BJ (cell line): ENCODE measurements at regions not wholly inside any gene's neighbourhood (a gene's known extent, or its start where the extent isn't known, plus 50 kb on each side); places are given as distances from the start of the nearest gene placed in this dataset.

Experiments
- CTCF ChIA-PET: fragments of 350-600 bp; formaldehyde crosslinking; extraction: SDS; loops from one replicate; lab custom pipeline; 2021; ENCODE audit warnings: antibody characterized with exemption, inconsistent platforms; lab: Yijun Ruan, JAX
- POLR2A ChIA-PET: fragments of 300-600 bp; sonication (Branson Sonifier 250); formaldehyde crosslinking; extraction: SDS; loops from one replicate; lab custom pipeline; 2021; ENCODE audit warnings: antibody characterized with exemption; lab: Charles Lee
- DNase-seq: peaks from one replicate; pipeline ENCODE4 v3.0.0-alpha.2; 2011; ENCODE audit warnings: low read depth
- H3K27me3 ChIP-seq: 2 replicates; pipeline ENCODE4 v1.6.0; 2011; ENCODE audit warnings: low read length; ENCODE audit not compliant: control insufficient read depth, insufficient read depth
- H3K36me3 ChIP-seq: 2 replicates; pipeline ENCODE4 v1.5.1; 2011; ENCODE audit warnings: low read length; ENCODE audit not compliant: control insufficient read depth, insufficient read depth
- H3K4me3 ChIP-seq: 2 replicates; pipeline ENCODE4 v1.5.1; 2011; ENCODE audit warnings: low read depth, mild to moderate bottlenecking, control low read depth, low read length
- TF ChIP-seq, protein P1 (sequence below): IDR thresholded peaks from 2 replicates; pipeline ENCODE4 v1.5.1; 2011; ENCODE audit warnings: low read depth, mild to moderate bottlenecking, control low read depth, inconsistent platforms, low read length, moderate library complexity; ENCODE audit not compliant: insufficient read depth

DNA sequence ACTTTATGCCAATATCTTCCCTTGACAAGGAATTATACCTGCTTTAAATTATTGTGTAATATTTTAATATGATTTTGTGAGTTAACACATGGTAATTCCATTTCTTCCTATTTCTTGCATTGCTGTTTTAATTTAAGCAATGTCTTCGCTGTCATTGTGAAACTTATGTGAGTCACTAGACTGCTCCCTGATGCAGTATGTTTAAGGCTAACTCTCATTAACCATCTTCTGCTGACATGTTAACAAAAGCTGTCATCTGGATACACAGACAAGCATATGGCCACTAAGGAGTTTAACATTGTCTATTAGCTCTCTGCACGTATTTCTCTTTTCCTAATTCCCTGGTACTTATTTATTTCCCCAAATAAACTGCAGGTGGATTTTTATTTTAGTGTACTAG lies 980.8 kb upstream of the CTNND2 start:
- CTCF ChIA-PET: no interaction called here

GRCh38 chr5:12883395-12883794 lies 979.1 kb upstream of the CTNND2 start:
- H3K4me3 ChIP-seq: no peak overlapping the region

More for the DNA sequence above, 980.8 kb upstream of the CTNND2 start:
- DNase-seq: no peak
- no peaks in the 10 kb centered on the region for H3K36me3 ChIP-seq
- H3K4me3 ChIP-seq: no peak overlapping the region
- POLR2A ChIA-PET: no interaction called here
- no peaks in the 10 kb centered on the region for H3K27me3 ChIP-seq
- TF ChIP-seq, protein P1, sequence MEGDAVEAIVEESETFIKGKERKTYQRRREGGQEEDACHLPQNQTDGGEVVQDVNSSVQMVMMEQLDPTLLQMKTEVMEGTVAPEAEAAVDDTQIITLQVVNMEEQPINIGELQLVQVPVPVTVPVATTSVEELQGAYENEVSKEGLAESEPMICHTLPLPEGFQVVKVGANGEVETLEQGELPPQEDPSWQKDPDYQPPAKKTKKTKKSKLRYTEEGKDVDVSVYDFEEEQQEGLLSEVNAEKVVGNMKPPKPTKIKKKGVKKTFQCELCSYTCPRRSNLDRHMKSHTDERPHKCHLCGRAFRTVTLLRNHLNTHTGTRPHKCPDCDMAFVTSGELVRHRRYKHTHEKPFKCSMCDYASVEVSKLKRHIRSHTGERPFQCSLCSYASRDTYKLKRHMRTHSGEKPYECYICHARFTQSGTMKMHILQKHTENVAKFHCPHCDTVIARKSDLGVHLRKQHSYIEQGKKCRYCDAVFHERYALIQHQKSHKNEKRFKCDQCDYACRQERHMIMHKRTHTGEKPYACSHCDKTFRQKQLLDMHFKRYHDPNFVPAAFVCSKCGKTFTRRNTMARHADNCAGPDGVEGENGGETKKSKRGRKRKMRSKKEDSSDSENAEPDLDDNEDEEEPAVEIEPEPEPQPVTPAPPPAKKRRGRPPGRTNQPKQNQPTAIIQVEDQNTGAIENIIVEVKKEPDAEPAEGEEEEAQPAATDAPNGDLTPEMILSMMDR: no peak

DNA sequence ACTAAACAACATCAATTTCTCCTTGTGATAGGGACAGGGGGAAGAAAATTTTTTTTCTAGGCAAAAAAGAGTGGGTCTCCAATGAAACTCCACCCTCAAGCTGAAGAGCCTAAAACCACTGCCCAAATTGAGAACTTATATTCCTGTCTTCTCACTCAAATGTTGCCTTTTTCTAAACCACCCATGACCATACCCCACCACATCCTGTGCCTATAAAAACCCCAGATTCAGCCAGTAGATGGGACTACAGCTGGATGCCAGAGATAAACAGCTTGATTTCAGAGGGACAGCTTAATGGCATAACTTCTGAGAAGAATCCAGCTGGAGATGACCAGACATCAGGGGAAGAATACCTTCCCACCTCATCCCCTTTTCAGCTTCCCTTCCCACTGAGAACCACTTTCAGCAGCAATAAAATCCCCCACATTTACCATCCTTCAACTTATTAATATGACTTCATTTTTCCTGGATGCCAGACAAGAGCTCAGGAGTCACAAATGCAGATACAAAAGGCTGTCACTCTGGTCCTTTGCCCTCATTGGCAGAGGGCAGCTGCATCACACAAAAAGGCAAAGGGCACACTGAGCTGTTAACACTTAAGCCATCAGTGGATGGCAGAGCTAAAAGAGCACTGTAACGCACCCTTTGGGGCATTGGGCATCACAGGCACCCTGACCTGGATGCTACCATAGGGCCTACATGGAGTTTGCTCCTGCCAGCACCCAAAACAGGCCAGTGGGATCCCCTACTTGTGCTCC lies 972.5 kb upstream of the CTNND2 start:
- POLR2A ChIA-PET: no interaction called here
- H3K27me3 ChIP-seq: no peaks in the 10 kb centered on the region
- no peaks in the 10 kb centered on the region for H3K36me3 ChIP-seq
- H3K4me3 ChIP-seq: no peak overlapping the region
- CTCF ChIA-PET: no interaction called here
- no peak for DNase-seq
- TF ChIP-seq, protein P1: no peak

More at GRCh38 chr5:12883395-12883794, 979.1 kb upstream of the CTNND2 start:
- no peak for DNase-seq
- Histone ChIP-seq H3K27me3 (no peaks in the 10 kb centered on the region), H3K36me3 (no peaks in the 10 kb centered on the region)
- POLR2A ChIA-PET: no interaction called here
- TF ChIP-seq, protein P1: no peak
- CTCF ChIA-PET: no interaction called here

GRCh38 chr5:12870872-12871539 lies 966.8 kb upstream of the CTNND2 start:
- ChIA-PET CTCF (no interaction called here), POLR2A (no interaction called here)
- Histone ChIP-seq H3K36me3 (no peaks in the 10 kb centered on the region), H3K4me3 (no peak overlapping the region), H3K27me3 (no peaks in the 10 kb centered on the region)
- TF ChIP-seq, protein P1: no peak
- DNase-seq: no peak

- Histone ChIP-seq H3K27me3 (no peaks in the 10 kb centered on the region), H3K36me3 (no peaks in the 10 kb centered on the region), H3K4me3 (no peak overlapping the region)
- ChIA-PET CTCF (no interaction called here), POLR2A (no interaction called here)
- TF ChIP-seq, protein P1: no peak
- no peak for DNase-seq
These were observed 961.3 kb upstream of the CTNND2 start for GRCh38 chr5:12865529-12865928.
